HPDE6-E6E7 (cell line): ENCODE measurements at regions not wholly inside any gene's neighbourhood (a gene's known extent, or its start where the extent isn't known, plus 50 kb on each side); places are given as distances from the start of the nearest gene placed in this dataset.

ENCODE experiments used
- DNase-seq: peaks from one replicate; pipeline ENCODE4 v3.0.0; 2011; ENCODE audit warnings: missing footprints; ENCODE audit errors: extremely low spot score

GRCh38 chr20:42020316-42020715 is 402.1 kb upstream of the CHD6 start:
- DNase-seq: no peak

DNA sequence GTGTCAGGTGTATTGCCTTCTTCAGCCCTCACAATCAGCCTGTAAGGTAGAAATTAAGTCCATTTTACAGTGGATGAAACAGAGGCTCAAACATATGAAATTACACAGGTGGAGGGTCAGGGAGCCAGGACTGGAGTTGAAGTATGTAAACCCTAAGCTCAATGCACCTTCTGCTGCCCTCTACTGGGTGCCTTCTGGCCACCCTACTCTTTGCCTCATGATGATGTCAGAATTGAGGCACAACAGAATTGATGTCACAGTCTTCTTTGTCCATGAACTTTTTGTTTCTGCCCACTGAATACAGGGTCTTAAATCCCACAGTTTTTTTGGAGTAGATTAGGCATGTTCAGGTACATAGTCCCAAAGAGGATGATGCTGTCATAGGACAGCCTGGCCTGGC is 400.8 kb upstream of the CHD6 start:
- DNase-seq: no peak

DNA sequence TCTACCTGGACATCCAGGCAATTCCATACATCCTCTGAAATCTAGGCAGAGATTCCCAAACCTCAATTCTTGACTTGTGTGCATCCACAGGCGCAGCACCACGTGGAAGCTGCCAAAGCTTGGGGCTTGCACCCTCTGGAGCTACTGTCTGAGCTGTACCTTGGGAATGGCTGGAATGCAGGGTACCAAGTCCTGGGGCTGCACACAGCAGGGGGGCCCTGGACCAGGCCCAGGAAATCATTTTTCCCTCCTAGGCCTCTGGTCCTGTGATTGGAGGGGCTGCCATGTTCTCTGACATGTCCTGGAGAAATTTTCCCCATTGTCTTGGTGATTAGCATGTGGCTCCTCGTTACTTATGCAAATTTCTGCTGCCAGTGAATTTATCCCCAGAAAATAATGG is 391.9 kb upstream of the CHD6 start:
- no peak for DNase-seq

DNA sequence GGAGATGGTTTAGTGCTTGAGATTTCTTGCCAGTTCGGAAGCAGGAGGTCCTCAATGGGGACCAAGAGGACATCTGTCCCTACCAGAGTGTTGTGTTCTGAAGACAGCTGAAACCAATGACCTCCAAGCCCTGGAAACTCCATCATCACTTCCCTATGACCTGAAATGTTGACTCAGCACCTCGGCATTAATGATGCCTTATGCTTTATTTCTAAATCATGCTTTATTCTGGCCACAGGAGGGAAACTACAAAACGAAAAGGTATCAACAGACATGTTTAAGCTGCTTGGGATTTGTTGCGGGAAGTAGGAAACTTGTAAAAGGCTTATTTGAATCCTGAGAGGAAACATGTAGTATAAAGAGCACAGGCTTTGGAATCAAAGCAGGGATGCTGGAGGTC is 389.1 kb upstream of the CHD6 start:
- DNase-seq: no peak

DNA sequence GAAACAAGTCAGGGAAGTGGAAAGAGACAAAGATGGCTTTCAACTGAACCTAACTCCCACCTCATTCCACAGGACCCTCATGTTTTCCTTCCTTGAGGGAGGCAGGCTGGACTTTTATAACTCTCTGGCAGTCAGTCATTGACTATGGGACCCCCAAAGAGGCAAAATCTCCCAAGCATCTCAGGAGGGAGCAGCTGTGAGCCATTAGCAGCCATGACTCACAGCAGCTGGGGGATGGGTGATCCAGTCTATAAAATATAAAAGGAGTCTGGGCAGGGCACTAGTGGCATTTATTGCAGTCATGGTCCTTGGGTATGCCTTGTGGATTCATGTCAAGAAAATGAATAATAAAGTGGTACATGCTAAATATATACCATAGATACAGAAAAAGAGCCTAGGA is 387.0 kb upstream of the CHD6 start:
- DNase-seq: no peak

DNA sequence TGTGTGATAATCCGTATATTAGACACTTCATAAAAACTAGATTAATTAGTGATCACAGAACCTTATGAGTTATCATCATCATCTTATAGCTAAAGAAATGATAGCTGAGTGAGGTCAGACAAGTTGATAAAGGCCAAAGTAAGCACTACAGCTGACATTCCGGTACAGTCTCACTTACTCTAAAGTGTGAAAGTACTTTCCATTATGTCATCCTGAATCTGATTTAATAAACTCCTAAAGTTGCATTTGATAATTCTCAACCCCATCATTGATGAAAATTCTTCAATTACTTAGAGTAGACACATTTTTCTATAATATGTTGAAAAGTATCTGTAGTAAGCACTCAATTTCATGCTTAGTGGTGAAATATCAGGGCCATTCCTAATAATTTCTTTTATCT is 385.2 kb upstream of the CHD6 start:
- DNase-seq: no peak

GRCh38 chr20:41998539-41999341 is 380.6 kb upstream of the CHD6 start:
- DNase-seq: no peak

DNA sequence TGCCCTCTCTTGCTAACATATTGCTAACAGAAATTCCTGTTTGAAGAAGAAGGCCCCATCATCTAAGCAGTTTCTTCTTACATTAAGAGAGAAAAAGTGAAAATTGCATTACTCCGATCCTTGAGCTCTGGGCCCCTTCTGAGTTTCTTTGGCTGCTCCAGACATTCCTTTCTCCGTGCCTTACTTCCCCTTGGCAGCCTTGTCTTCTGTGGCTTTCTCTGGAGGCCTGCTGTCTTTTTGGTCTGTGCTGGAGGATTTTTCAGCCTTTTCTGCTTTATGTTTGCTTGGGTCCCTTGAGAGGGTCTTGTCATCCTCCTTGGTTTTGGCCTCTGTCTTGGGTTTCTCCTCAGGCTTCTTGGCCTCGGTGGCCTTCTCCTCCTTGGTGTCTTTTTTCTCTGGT is 378.8 kb upstream of the CHD6 start:
- no peak for DNase-seq

- DNase-seq: no peak
Measured at GRCh38 chr20:41992481-41992880, 374.3 kb upstream of the CHD6 start.

DNA sequence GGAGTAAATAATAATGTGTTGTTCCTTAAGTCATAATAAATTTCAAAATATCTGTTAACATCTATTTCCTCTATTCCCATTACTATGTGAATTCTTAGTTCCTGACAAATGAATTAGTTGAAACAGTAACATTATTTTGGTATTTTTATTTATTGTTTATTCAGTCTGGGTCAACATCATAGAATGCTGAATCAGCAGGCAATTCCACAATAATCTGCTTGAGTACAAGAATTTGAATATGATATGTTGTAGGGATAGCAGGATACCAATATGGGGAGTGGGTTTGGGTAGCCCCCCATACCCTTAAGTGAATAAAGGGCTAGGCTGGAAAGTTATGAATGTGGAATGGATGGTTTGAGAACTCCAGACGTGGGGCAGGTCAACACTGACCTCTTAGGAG is 373.2 kb upstream of the CHD6 start:
- DNase-seq: no peak

DNA sequence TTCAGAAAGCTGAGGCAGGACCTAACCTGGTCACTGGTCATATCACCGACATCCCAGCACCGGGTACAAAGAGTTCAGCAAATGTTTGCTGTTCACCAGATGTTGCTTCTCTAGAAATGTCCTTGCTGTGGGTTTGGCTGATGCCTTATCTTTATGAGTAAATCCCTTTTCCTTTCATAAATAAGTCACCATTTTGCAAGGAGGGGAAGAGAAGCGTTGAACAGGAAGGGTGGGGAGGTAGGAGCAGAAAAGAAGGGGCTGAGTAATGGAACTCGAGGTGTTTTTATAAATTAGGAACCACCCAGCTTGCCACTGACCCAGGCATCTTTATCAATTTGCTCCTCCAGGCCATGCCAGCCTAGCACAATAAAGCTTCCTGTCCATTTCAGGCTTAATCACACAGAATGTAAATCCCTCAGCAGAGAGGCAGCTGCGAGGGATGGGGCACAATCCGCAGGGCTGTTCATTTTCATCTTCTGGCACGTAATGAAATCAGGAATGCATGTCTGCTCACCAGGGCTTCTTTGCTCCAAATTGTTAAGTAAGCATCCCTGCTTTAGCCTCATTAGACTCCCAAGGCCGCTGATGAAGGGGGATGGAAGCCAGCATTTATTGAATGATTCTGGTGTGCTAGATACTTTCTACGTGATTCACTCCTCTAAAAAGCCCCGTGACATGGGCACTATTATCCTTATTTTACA is 371.9 kb upstream of the CHD6 start:
- no peak for DNase-seq

- DNase-seq: no peak
Measured at GRCh38 chr20:41989039-41989679, 371.0 kb upstream of the CHD6 start.

- no peak for DNase-seq
Measured at GRCh38 chr20:41984031-41984430, 365.9 kb upstream of the CHD6 start.

GRCh38 chr20:41983159-41983558 is 365.0 kb upstream of the CHD6 start:
- DNase-seq: no peak

DNA sequence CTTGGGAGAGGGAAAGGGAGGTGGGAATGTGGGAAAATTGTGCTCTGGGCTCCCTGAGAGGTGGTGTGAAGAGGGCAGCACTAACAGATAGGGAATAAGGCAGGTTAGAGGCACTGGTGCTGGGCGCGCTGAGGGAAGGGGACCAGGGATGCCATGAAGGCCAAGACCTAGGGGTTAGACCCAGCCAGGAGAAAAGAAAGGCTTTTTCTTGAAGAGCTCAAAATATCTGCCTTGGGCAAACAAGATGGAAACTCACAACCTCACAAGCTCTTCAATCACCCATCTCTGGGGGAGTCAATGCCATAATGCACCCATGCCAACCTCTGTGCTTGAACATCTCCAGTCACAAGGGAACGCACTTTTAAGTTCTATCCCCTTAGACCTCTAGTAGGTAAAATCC is 363.6 kb upstream of the CHD6 start:
- DNase-seq: no peak

DNA sequence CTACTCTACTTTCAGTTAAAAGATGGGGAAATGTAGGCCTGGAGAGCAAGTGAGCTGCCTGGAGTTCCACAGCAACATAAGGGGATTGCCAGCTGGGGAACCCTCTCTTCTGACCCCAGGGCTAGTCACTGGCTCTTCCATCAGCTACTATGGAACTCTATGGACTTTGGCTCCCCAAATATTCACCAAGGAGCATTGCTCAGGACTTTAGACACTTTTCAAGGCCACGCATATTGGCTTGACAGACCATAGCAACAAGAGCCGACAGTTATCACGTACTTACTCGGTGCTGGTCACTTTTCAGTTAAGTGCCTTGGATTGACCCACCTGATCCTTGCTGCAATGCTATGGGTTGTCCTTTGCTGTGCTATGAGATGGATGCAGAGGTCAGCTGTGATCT is 360.7 kb upstream of the CHD6 start:
- DNase-seq: no peak

GRCh38 chr20:41978246-41978790 is 360.1 kb upstream of the CHD6 start:
- DNase-seq: no peak

GRCh38 chr20:41969656-41970055 is 351.5 kb upstream of the CHD6 start:
- DNase-seq: no peak

DNA sequence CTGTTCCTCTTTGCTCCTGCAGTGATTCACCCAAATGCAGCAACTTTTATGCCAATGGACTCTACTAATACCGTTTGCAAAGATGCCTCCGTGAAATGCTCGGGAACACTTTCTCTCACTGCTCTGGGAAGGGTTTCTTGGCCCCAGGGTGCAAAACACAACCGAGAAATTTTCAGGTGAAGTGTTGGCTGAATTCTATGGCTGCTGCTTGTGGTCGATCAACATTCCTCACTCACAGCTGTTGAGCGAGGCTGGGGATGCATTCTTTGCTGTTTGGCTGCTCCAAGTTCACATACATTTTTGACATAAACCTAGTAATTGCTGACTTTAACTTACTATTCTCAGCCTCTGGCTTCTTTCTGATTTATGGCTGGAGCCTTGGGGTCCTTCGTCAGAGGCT is 342.0 kb upstream of the CHD6 start:
- DNase-seq: no peak

DNA sequence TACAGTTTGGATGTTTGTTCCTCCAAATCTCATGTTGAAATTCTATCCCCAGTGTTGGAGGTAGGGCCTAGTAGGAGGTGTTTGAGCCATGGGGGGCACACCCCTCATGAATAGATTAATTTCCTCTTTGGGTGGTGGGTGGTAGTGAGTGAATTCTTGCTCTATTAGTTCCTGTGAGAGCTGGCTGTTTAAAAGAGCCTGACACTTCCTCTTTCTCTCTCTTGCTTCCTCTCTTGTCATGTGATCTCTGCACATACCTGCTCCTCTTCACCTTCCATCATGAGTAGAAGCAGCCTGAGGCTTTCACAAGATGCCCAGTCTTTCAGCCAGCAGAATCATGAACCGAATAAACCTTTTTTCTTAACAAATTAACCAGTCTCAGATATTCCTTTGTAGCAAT is 340.2 kb upstream of the CHD6 start:
- DNase-seq: no peak

GRCh38 chr20:41956338-41957074 is 338.3 kb upstream of the CHD6 start:
- DNase-seq: no peak

- no peak for DNase-seq
Measured at GRCh38 chr20:41952166-41952565, 334.0 kb upstream of the CHD6 start.
